ENCODE measurements at regions not wholly inside any gene's neighbourhood (a gene's known extent, or its start where the extent isn't known, plus 50 kb on each side); places are given as distances from the start of the nearest gene placed in this dataset.

DNA sequence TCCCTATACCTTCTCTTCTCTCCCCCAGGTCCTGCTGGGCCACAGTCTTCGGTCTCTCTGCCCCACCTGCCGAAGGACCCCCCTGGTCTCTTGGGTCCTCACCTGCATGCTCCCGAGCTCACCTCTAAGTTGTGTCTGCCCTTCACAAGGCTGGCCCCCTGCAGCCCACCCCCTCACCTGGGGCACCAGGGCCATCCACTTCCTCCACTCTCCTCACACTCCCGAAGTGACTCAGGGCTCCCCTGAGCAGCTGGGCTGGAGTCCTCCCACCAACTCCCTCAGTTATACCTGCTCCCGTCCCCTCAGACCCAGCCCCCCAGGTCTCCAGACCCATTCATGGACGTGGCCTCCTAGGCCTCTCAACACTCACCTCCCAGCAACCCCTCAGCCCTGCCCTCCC is 822.0 kb downstream of the KCNJ18 start:
- no peaks in the 10 kb centered on the region for H3K79me2 ChIP-seq (replicated peaks; ENCODE audit: insufficient read depth, low read length)
- H3K4me2 ChIP-seq (ENCODE audit: low read length), result no peak overlapping the region
- H3K27me3 ChIP-seq (ENCODE audit: insufficient read depth, low read depth, low read length), result no peaks in the 10 kb centered on the region
- no peak overlapping the region for H3K4me3 ChIP-seq (ENCODE audit: low read length)
- no peaks in the 10 kb centered on the region for H3K9me3 ChIP-seq (ENCODE audit: low read length)
- TF ChIP-seq POLR2AphosphoS5 (IDR thresholded peaks at IDR 0.05), result no peak
- no peak for TF ChIP-seq RAD21 (conservative IDR thresholded peaks at IDR 0.05)
- no peak for TF ChIP-seq SMC3 (conservative IDR thresholded peaks at IDR 0.05; ENCODE audit: poor library complexity)
- TF ChIP-seq TAF1 (IDR thresholded peaks at IDR 0.05; ENCODE audit: low read depth), result no peak
- TF ChIP-seq, protein P1, sequence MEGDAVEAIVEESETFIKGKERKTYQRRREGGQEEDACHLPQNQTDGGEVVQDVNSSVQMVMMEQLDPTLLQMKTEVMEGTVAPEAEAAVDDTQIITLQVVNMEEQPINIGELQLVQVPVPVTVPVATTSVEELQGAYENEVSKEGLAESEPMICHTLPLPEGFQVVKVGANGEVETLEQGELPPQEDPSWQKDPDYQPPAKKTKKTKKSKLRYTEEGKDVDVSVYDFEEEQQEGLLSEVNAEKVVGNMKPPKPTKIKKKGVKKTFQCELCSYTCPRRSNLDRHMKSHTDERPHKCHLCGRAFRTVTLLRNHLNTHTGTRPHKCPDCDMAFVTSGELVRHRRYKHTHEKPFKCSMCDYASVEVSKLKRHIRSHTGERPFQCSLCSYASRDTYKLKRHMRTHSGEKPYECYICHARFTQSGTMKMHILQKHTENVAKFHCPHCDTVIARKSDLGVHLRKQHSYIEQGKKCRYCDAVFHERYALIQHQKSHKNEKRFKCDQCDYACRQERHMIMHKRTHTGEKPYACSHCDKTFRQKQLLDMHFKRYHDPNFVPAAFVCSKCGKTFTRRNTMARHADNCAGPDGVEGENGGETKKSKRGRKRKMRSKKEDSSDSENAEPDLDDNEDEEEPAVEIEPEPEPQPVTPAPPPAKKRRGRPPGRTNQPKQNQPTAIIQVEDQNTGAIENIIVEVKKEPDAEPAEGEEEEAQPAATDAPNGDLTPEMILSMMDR (IDR thresholded peaks at IDR 0.05; ENCODE audit: poor library complexity, severe bottlenecking), result no peak
- TF ChIP-seq, protein P2, sequence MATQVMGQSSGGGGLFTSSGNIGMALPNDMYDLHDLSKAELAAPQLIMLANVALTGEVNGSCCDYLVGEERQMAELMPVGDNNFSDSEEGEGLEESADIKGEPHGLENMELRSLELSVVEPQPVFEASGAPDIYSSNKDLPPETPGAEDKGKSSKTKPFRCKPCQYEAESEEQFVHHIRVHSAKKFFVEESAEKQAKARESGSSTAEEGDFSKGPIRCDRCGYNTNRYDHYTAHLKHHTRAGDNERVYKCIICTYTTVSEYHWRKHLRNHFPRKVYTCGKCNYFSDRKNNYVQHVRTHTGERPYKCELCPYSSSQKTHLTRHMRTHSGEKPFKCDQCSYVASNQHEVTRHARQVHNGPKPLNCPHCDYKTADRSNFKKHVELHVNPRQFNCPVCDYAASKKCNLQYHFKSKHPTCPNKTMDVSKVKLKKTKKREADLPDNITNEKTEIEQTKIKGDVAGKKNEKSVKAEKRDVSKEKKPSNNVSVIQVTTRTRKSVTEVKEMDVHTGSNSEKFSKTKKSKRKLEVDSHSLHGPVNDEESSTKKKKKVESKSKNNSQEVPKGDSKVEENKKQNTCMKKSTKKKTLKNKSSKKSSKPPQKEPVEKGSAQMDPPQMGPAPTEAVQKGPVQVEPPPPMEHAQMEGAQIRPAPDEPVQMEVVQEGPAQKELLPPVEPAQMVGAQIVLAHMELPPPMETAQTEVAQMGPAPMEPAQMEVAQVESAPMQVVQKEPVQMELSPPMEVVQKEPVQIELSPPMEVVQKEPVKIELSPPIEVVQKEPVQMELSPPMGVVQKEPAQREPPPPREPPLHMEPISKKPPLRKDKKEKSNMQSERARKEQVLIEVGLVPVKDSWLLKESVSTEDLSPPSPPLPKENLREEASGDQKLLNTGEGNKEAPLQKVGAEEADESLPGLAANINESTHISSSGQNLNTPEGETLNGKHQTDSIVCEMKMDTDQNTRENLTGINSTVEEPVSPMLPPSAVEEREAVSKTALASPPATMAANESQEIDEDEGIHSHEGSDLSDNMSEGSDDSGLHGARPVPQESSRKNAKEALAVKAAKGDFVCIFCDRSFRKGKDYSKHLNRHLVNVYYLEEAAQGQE (IDR thresholded peaks at IDR 0.05; ENCODE audit: borderline replicate concordance), result no peak
- no peak for TF ChIP-seq EZH2 (IDR thresholded peaks at IDR 0.05; ENCODE audit: borderline replicate concordance, insufficient read depth, low read length, poor library complexity, severe bottlenecking)
- TF ChIP-seq EP300 (conservative IDR thresholded peaks at IDR 0.05; ENCODE audit: poor library complexity, severe bottlenecking), result no peak
- TF ChIP-seq MXI1 (conservative IDR thresholded peaks at IDR 0.05; ENCODE audit: poor library complexity, severe bottlenecking), result no peak
- H3K36me3 ChIP-seq (ENCODE audit: insufficient read depth, low read length), result no peaks in the 10 kb centered on the region
- H3K9ac ChIP-seq (ENCODE audit: low read length), result no peak overlapping the region
- no peaks in the 10 kb centered on the region for H3K9me2 ChIP-seq (ENCODE audit: insufficient read depth, low read length)
- H4K20me1 ChIP-seq (ENCODE audit: insufficient read depth), result no peaks in the 10 kb centered on the region
- H3K27ac ChIP-seq (ENCODE audit: low read length), result no peak overlapping the region
- no peak overlapping the region for H2AFZ ChIP-seq (ENCODE audit: low read depth, low read length)
- no peaks in the 10 kb centered on the region for H3F3A ChIP-seq (ENCODE audit: insufficient read depth, low read length, poor library complexity, severe bottlenecking)

DNA sequence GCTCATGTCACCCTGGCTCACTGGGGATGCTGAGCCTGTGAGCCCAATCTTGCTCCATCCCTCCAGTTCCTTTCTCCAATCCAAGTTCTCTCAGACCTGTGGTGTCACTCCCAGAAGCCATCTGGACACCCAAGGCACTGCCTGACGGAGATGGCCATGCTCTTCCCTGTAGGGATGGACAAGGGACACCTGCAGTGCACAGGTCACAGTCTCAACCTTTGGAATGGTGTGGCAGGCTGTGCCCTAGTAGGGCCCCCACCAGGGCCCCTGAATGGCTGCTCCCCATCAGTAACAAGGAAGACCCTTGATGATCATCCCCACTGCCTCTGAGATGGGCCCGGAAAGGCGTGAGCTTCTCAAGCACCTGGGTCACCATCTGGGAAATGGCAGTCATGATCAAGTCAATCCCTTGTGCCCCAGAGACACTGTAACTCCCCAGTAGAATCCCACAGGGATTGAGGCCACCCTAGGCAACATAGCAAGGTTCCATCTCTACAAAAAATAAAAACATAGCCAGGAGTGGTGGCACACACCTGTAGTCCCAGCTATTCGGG is 822.5 kb downstream of the KCNJ18 start:
- no peaks in the 10 kb centered on the region for H3F3A ChIP-seq (ENCODE audit: insufficient read depth, low read length, poor library complexity, severe bottlenecking)
- no peaks in the 10 kb centered on the region for H3K36me3 ChIP-seq (ENCODE audit: insufficient read depth, low read length)
- H3K9me3 ChIP-seq (ENCODE audit: low read length), result no peaks in the 10 kb centered on the region

More for the DNA sequence above, 822.5 kb downstream of the KCNJ18 start:
- Histone ChIP-seq H3K9me2 (ENCODE audit: insufficient read depth, low read length) (no peaks in the 10 kb centered on the region), H3K27me3 (ENCODE audit: insufficient read depth, low read depth, low read length) (no peaks in the 10 kb centered on the region), H3K9ac (ENCODE audit: low read length) (no peak overlapping the region), H3K27ac (ENCODE audit: low read length) (no peak overlapping the region), H3K4me2 (ENCODE audit: low read length) (no peak overlapping the region), H3K4me3 (ENCODE audit: low read length) (no peak overlapping the region), H3K79me2 (replicated peaks; ENCODE audit: insufficient read depth, low read length) (no peaks in the 10 kb centered on the region), H2AFZ (ENCODE audit: low read depth, low read length) (no peak overlapping the region), H4K20me1 (ENCODE audit: insufficient read depth) (no peaks in the 10 kb centered on the region)
- no peak for TF ChIP-seq RAD21 (conservative IDR thresholded peaks at IDR 0.05)
- no peak for TF ChIP-seq POLR2AphosphoS5 (IDR thresholded peaks at IDR 0.05)
- no peak for TF ChIP-seq SMC3 (conservative IDR thresholded peaks at IDR 0.05; ENCODE audit: poor library complexity)
- TF ChIP-seq, protein P1 (IDR thresholded peaks at IDR 0.05; ENCODE audit: poor library complexity, severe bottlenecking), result no peak
- TF ChIP-seq EZH2 (IDR thresholded peaks at IDR 0.05; ENCODE audit: borderline replicate concordance, insufficient read depth, low read length, poor library complexity, severe bottlenecking), result no peak
- TF ChIP-seq, protein P2 (IDR thresholded peaks at IDR 0.05; ENCODE audit: borderline replicate concordance), result no peak
- no peak for TF ChIP-seq MXI1 (conservative IDR thresholded peaks at IDR 0.05; ENCODE audit: poor library complexity, severe bottlenecking)
